ENCODE measurements at regions not wholly inside any gene's neighbourhood (a gene's known extent, or its start where the extent isn't known, plus 50 kb on each side); places are given as distances from the start of the nearest gene placed in this dataset.

DNA sequence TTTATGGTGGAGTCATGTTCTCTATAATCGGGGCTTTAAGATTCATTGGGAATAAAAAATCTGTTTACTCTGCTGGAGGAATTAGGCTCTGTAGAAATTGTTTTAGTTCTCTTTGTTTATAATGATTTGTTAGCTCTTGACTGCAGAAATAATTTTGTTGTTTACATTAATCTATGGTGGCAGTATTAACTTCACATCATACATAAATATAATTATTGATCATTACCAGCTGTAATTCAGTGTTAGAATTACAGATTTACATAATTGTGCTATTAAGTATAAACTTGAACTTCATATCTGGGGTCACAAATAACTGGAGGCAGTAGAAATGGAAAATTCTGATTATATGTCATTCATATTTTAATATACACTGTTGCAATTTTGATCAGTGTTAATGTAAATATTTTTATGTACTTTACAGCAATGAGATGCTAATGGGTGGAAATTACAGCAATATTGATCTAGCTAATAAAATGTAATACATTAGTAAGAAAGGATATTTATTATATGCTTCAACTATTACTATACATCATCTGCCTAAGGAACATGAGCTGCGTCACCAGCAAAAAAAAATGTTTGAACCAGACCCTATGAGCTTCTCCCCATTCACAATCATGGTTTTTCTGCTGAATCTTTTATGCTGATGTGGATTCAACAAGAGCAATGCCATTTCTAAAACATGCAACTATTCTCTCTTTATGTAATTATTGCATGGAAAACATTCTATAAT is 846.6 kb downstream of the NR2F1-AS1 start (continued):
- TF ChIP-seq CHD4 (IDR thresholded peaks at IDR 0.05) (no peak), ETV6 (conservative IDR thresholded peaks at IDR 0.05 in 1 of 2, IDR thresholded peaks at IDR 0.05 in 1 of 2; ENCODE audit: borderline replicate concordance in 1 of 2, low read depth in 1 of 2) (no peak)
- TF ChIP-seq, protein P1, sequence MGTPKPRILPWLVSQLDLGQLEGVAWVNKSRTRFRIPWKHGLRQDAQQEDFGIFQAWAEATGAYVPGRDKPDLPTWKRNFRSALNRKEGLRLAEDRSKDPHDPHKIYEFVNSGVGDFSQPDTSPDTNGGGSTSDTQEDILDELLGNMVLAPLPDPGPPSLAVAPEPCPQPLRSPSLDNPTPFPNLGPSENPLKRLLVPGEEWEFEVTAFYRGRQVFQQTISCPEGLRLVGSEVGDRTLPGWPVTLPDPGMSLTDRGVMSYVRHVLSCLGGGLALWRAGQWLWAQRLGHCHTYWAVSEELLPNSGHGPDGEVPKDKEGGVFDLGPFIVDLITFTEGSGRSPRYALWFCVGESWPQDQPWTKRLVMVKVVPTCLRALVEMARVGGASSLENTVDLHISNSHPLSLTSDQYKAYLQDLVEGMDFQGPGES (IDR thresholded peaks at IDR 0.05), result no peak
- TF ChIP-seq, protein P2, sequence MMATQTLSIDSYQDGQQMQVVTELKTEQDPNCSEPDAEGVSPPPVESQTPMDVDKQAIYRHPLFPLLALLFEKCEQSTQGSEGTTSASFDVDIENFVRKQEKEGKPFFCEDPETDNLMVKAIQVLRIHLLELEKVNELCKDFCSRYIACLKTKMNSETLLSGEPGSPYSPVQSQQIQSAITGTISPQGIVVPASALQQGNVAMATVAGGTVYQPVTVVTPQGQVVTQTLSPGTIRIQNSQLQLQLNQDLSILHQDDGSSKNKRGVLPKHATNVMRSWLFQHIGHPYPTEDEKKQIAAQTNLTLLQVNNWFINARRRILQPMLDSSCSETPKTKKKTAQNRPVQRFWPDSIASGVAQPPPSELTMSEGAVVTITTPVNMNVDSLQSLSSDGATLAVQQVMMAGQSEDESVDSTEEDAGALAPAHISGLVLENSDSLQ (IDR thresholded peaks at IDR 0.05), result no peak
- TF ChIP-seq, protein P3, sequence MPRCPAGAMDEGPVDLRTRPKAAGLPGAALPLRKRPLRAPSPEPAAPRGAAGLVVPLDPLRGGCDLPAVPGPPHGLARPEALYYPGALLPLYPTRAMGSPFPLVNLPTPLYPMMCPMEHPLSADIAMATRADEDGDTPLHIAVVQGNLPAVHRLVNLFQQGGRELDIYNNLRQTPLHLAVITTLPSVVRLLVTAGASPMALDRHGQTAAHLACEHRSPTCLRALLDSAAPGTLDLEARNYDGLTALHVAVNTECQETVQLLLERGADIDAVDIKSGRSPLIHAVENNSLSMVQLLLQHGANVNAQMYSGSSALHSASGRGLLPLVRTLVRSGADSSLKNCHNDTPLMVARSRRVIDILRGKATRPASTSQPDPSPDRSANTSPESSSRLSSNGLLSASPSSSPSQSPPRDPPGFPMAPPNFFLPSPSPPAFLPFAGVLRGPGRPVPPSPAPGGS (IDR thresholded peaks at IDR 0.05; ENCODE audit: borderline replicate concordance, insufficient read depth, low read depth, low read length, poor library complexity, severe bottlenecking), result no peak

DNA sequence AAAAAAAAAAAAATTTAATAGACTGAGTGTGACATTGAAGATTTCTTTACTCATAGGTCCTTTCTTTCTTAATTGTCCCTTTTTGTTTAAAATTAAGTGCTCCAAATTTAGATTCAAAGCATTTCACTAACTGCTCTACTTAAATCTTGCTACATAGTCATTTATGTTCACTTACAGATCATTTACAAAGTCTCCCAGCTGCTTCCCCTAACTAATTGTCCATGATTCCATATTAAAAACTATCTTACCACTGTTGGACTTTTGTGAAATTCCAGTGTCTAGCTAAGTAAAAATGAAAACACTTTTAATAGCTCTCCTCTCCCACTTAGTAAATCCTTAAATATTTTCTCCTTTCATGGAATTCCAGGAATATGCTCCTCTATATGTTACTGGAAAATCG is 850.5 kb downstream of the NR2F1-AS1 start:
- H3K4me1 ChIP-seq (ENCODE audit: control insufficient read depth, insufficient read depth, low read length), result no peaks in the 10 kb centered on the region
- ATAC-seq, result no peak
- SMC1A ChIA-PET (ENCODE audit: uncharacterized antibody, unreplicated experiment), result no interaction called here
- no peak for FAIRE-seq
- H3K9me3 ChIP-seq (replicated peaks; ENCODE audit: control insufficient read depth, insufficient read depth, low read length), result no peaks in the 10 kb centered on the region
- 0% methylated on average over 1 of the region's 1 CpG for WGBS (ENCODE audit: insufficient coverage, insufficient replicate concordance, low lambda C conversion rate, missing lambda C conversion rate)
- H3K27me3 ChIP-seq (replicated peaks in 1 of 2; ENCODE audit: control insufficient read depth in 2 of 2, insufficient read depth in 2 of 2, low read length in 1 of 2), result no peaks in the 10 kb centered on the region
- H3K27ac ChIP-seq (ENCODE audit: control insufficient read depth, insufficient read depth), result no peak overlapping the region
- H2AFZ ChIP-seq (ENCODE audit: control insufficient read depth, low read depth, low read length), result no peak overlapping the region
- CTCF ChIA-PET, result no interaction called here
- RAD21 ChIA-PET (ENCODE audit: unreplicated experiment), result no interaction called here
- no peak overlapping the region for H3K9ac ChIP-seq (ENCODE audit: control insufficient read depth, insufficient read depth, low read length)
- no peak overlapping the region for H3K4me3 ChIP-seq
- no peaks in the 10 kb centered on the region for H3K36me3 ChIP-seq (ENCODE audit: control insufficient read depth in 2 of 2, insufficient read depth in 2 of 2, low read length in 1 of 2)
- POLR2A ChIA-PET, result no interaction called here
- intact Hi-C loops (cut with micrococcal nuclease; ENCODE audit: unreplicated experiment), result no loop called here
- no peaks in the 10 kb centered on the region for H3K79me2 ChIP-seq (ENCODE audit: control insufficient read depth, insufficient read depth, low read length)
- in situ Hi-C loops (cut with MboI), result no loop called here
- BruUV-seq (replicated peaks), result no TSS peak
- H3K4me2 ChIP-seq (ENCODE audit: control insufficient read depth, insufficient read depth), result no peak overlapping the region
- no peak for DNase-seq (ENCODE audit: low read depth, low spot score)
- H4K20me1 ChIP-seq (ENCODE audit: control insufficient read depth, insufficient read depth), result no peaks in the 10 kb centered on the region
- TF ChIP-seq TCF12 (IDR thresholded peaks at IDR 0.05; ENCODE audit: low read depth, low read length) (no peak), TBL1XR1 (IDR thresholded peaks at IDR 0.05; ENCODE audit: low read depth, low read length) (no peak), CBFB (IDR thresholded peaks at IDR 0.05; ENCODE audit: low read depth) (no peak)
- TF ChIP-seq, protein P4, sequence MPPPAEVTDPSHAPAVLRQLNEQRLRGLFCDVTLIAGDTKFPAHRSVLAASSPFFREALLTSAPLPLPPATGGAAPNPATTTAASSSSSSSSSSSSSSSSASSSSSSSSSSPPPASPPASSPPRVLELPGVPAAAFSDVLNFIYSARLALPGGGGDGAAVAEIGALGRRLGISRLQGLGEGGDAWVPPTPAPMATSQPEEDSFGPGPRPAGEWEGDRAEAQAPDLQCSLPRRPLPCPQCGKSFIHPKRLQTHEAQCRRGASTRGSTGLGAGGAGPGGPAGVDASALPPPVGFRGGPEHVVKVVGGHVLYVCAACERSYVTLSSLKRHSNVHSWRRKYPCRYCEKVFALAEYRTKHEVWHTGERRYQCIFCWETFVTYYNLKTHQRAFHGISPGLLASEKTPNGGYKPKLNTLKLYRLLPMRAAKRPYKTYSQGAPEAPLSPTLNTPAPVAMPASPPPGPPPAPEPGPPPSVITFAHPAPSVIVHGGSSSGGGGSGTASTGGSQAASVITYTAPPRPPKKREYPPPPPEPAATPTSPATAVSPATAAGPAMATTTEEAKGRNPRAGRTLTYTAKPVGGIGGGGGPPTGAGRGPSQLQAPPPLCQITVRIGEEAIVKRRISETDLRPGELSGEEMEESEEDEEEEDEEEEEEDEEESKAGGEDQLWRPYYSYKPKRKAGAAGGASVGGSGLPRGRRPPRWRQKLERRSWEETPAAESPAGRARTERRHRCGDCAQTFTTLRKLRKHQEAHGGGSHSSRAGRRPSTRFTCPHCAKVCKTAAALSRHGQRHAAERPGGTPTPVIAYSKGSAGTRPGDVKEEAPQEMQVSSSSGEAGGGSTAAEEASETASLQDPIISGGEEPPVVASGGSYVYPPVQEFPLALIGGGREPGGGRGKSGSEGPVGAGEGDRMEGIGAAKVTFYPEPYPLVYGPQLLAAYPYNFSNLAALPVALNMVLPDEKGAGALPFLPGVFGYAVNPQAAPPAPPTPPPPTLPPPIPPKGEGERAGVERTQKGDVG (CRISPR knock-in tag; IDR thresholded peaks at IDR 0.05), result no peak
- TF ChIP-seq, protein P5, sequence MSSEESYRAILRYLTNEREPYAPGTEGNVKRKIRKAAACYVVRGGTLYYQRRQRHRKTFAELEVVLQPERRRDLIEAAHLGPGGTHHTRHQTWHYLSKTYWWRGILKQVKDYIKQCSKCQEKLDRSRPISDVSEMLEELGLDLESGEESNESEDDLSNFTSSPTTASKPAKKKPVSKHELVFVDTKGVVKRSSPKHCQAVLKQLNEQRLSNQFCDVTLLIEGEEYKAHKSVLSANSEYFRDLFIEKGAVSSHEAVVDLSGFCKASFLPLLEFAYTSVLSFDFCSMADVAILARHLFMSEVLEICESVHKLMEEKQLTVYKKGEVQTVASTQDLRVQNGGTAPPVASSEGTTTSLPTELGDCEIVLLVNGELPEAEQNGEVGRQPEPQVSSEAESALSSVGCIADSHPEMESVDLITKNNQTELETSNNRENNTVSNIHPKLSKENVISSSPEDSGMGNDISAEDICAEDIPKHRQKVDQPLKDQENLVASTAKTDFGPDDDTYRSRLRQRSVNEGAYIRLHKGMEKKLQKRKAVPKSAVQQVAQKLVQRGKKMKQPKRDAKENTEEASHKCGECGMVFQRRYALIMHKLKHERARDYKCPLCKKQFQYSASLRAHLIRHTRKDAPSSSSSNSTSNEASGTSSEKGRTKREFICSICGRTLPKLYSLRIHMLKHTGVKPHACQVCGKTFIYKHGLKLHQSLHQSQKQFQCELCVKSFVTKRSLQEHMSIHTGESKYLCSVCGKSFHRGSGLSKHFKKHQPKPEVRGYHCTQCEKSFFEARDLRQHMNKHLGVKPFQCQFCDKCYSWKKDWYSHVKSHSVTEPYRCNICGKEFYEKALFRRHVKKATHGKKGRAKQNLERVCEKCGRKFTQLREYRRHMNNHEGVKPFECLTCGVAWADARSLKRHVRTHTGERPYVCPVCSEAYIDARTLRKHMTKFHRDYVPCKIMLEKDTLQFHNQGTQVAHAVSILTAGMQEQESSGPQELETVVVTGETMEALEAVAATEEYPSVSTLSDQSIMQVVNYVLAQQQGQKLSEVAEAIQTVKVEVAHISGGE (CRISPR knock-in tag; IDR thresholded peaks at IDR 0.05), result no peak

Data from GM12878 (cell line).